ENCODE measurements at regions not wholly inside any gene's neighbourhood (a gene's known extent, or its start where the extent isn't known, plus 50 kb on each side); places are given as distances from the start of the nearest gene placed in this dataset.

DNA sequence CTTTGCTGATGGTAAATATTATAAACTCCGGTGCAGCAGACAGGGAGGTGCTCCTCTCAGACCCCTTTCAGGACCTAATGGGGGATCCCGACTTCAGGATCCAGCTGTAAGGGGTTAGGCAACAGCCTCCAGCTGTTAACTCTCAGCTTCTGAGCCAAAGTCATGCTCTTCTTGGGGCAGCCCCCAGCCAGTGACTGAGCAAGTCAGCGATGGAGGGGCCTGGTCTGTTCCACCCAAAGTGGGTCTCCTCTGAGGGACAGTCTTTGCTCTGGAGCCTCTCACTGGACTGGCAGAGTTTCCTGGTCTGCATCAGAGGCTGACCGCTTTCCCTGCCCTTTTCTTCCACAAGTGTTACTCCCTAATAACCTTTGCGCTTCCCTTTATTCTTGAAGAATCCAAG lies 184.2 kb upstream of the DIO3 start:
- DNase-seq: no peak

- no peak for DNase-seq
Observed at GRCh38 chr14:101379842-101380241, 181.5 kb upstream of the DIO3 start.

DNA sequence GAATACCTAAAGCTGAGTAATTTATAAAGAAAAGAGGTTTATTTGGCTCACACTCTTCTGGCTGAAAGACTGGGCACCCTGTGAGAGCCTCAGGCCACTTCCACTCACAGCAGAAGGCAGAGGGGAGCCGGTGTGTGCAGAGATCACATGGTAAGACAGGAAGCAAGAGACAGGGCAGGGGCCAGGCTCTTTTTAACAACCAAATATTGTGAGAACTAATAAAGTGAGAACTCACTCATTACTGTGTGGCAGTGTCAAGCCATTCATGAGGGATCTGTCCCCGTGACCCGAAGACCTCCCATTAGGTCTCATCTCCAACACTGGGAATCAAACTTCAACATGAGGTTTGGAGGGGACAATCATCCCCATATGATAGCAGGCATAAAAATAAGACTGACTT lies 180.8 kb upstream of the DIO3 start:
- no peak for DNase-seq

- no peak for DNase-seq
Observed at GRCh38 chr14:101380940-101381339, 180.4 kb upstream of the DIO3 start.

DNA sequence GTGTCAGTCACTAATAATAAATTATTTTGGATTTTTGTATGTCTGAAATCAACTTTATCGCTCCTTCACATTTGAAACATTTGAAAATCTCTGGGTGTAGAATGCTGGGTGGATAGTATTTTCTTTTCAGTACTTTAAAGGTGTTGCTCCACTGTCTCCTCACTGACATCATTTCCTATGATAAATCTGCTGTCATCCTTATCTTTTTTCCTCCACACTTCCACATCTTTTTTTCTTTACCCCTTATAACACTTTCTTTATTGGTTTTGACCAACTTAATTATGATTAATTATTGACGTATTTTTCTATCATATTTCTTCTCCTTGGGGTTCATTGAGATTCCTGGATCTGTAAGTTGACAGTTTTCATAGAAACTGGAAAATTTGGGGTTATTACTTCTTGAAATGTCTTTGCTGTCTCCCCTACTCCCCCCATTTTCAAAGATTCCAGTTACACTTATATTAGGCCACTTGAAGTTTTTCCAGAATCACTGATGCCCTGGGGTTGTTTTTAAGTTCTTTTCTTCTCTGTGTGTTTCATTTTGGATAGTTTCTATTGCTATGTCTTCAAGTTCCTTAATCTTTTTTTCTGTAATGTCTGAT lies 177.5 kb upstream of the DIO3 start:
- no peak for DNase-seq

DNA sequence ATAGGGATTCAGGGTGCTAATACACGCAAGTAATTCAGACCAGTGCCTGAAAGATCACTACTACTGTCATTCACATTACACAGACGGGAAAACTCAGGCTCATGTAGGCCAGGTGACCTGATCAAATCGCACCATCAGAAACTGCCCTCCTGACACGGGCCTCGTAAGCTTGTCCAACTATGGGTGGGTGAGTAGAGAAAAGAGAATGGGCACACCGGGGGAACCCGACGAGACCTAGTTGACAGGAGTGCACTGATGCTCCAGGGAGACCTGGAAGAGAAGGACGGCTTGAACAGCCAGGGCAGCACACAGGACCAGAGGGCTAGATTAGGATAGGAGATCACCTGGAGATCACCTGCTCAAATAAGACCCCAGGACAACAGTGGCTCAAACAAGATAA lies 166.9 kb upstream of the DIO3 start:
- DNase-seq: no peak

GRCh38 chr14:101395779-101396178 lies 165.5 kb upstream of the DIO3 start:
- DNase-seq: no peak

DNA sequence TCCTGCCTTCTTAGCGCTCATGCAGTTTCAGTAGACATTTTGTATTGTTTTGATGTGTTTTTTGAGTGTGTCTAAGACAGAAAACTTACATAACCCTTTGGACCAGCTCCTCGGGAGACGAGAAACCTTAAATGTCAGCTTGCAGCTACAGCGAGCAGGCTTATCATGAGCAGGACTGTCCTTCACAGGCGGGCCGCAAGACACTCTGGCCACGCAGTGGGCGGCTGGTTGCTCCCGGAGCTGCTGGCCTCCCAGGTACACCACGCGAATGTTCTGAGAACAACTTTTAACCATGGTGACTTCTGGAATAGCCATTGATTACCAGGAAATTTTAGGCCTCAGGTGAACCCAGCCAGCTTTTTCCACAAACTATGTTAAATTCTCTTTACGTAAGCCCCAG lies 164.1 kb upstream of the DIO3 start:
- DNase-seq: no peak

DNA sequence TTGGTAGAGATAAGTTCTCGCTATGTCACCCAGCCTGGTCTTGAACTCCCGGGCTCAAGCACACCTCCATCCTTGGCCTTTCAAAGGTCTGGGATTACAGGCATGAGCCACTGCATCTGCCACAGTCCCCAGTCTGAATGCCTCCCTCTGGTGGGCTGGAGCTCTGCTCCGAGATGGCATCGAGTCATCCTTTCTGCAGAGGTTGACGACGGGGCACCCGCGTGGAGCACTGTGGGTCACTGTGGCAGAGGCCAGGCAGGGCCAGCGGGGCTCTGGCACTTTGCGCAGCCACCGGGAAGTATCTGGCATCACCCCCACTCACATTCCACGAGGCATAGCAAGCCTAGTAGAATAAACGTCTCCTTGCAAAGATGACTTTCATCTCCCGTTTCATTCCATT lies 163.3 kb upstream of the DIO3 start:
- no peak for DNase-seq

DNA sequence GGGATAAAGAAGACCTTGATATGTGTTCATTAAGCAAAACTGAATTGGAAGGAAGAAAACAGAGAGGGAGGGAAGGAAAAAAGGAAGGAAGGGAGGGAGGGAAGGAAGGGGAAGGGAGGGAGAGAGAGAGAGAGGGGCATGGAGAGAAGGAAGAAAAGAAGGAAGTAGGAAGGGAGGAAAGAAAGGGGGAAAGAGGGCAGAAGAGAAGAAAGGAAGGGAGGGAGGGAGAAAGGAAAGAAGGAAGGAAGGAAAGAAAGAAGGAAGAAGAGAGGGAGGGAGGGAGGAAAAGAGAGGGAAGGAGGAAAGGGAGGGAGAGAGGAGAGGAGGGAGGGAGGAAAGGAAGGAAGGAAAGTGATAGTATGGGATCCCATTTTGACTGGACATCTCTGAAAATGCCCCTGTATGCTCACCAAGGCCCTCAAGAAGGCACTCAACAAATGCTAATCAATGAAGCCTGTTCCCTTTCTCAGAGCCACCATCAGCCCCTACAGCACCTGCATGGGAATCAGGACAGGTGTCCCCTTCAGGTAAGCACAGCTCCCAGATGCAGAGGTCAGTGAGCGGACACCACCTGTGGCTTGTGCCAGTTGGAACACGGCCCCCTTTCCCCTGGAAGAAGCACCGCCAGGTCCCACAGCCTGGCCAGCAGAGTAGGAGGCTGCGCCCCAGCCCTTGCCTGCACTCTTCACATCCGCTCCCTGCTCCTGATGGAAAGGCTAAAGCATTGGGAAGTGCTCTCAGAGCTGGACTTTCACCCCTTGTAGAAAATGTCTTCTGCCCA lies 161.4 kb upstream of the DIO3 start:
- no peak for DNase-seq

GRCh38 chr14:101400830-101401229 lies 160.5 kb upstream of the DIO3 start:
- peak; percentile 63 for DNase-seq

GRCh38 chr14:101402936-101403660 lies 158.2 kb upstream of the DIO3 start:
- DNase-seq: no peak

- DNase-seq: no peak
Observed at GRCh38 chr14:101404426-101405170, 156.7 kb upstream of the DIO3 start.

GRCh38 chr14:101405171-101405883 lies 156.0 kb upstream of the DIO3 start:
- DNase-seq: no peak

GRCh38 chr14:101406921-101407320 lies 154.4 kb upstream of the DIO3 start:
- DNase-seq: no peak

DNA sequence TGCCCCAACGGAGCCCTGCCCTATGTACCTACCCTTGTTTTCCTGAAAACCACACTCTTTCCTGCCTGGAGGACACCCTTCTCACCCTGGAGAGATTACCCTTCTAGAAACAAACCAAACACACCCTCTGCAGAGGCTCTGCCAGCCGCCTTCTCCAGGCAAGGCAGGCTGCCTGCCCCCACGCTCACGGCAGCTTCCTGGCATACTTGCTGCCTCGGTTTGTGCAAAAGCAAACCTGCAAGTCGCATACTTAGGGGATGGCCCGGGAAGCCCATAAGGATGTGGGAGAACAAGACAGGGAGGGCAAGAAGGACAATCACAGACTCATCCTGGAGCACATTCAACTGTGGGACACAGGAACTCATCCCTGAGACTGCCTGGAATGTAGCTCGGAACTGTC lies 154.0 kb upstream of the DIO3 start:
- no peak for DNase-seq

GRCh38 chr14:101408077-101408831 lies 153.0 kb upstream of the DIO3 start:
- DNase-seq: peak; percentile 90

DNA sequence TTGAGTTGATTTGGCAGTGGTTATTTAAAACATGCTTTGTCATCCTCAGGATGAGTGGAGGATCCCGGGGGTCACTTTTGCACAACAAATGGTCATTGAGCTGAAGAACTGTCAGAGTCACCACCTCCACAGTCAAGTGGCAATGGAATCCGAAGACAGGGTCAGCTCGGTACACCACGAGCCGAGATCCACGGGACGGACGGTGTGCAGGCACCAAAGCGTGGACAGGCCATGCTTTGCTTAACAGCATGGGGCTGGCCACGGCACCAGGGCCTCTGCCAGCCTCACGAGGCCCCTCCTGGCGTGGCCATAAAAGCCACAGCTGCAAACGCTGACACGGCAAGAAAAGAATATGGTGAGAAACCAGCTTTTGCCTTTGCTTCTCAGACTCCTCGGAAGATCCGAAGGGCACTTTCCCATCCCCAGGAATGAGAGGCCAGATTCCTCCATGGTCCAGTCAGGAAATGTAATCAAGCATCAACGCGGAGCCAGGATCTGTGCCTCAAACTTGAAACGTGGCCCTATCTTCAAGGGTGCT lies 152.2 kb upstream of the DIO3 start:
- no peak for DNase-seq

GRCh38 chr14:101410126-101410525 lies 151.2 kb upstream of the DIO3 start:
- DNase-seq: no peak

DNA sequence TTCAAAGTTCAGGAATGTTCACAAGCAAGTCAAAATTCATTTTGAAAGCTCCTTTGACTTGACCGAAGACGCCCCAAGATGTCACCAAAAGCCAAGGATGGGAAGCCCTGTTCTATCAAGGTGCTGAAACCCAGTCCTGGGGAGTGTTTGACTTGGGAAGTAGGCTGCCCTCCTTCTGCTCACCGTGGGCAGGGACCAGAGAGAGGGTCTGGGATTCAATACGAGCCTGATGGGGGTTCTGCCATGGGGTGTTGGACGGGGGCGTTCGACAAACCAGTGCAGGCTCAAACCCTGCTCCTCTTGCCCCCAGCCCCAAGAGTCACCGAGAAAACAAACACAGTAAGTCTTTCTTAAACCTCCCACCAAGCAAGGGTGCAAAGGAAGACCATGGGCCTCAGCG lies 150.1 kb upstream of the DIO3 start:
- no peak for DNase-seq

GRCh38 chr14:101411779-101412178 lies 149.5 kb upstream of the DIO3 start:
- no peak for DNase-seq

Measured in fibroblast of skin of back (primary cell).